Esophagus muscularis mucosa (tissue), 3 donors: ENCODE measurements at regions not wholly inside any gene's neighbourhood (a gene's known extent, or its start where the extent isn't known, plus 50 kb on each side); places are given as distances from the start of the nearest gene placed in this dataset.

ENCODE experiments used
- POLR2A ChIP-seq: fragments of 450-650 bp; IDR thresholded peaks from one replicate; pipeline ENCODE4 v1.6.1; 2017; ENCODE audit warnings: antibody characterized with exemption, moderate library complexity, mild to moderate bottlenecking, low read depth
- POLR2AphosphoS5 ChIP-seq, 2 donors: sonication (generic); formaldehyde crosslinking; IDR thresholded peaks; one replicate each; pipeline ENCODE4 v1.6.1; 2017; ENCODE audit warnings: antibody characterized with exemption in 2 of 2
- TF ChIP-seq, protein P1 (sequence below), 3 experiments: fragments of 200-600 bp in 2 of 3; fragments of 450-650 bp in 1 of 3; sonication (generic) in 2 of 3; IDR thresholded peaks; one replicate each; pipeline ENCODE4 v1.5.1; 2017 to 2019; ENCODE audit warnings: antibody characterized with exemption in 3 of 3, mild to moderate bottlenecking in 2 of 3, moderate library complexity in 1 of 3

DNA sequence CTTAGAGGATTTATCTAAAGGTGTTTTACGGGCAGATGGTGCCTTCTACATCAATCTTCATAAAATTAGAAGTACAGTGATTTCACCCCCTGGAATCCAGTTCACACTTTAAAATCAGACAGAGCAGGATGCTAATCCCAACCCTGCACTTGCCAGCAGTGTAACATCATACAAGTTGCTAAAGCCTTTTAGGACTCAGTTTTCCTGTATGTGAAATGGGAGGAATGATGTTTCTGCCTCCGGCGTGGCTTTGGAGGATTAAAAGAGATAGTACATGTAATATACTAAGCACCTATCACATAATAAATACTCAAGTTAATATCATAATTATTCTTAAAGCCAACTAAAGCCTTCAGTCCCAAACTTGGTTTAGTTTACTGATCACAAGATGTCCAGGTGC, 257.2 kb upstream of the THBS1 start:
- TF ChIP-seq, protein P1, sequence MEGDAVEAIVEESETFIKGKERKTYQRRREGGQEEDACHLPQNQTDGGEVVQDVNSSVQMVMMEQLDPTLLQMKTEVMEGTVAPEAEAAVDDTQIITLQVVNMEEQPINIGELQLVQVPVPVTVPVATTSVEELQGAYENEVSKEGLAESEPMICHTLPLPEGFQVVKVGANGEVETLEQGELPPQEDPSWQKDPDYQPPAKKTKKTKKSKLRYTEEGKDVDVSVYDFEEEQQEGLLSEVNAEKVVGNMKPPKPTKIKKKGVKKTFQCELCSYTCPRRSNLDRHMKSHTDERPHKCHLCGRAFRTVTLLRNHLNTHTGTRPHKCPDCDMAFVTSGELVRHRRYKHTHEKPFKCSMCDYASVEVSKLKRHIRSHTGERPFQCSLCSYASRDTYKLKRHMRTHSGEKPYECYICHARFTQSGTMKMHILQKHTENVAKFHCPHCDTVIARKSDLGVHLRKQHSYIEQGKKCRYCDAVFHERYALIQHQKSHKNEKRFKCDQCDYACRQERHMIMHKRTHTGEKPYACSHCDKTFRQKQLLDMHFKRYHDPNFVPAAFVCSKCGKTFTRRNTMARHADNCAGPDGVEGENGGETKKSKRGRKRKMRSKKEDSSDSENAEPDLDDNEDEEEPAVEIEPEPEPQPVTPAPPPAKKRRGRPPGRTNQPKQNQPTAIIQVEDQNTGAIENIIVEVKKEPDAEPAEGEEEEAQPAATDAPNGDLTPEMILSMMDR (IDR thresholded peaks at IDR 0.05) = no peak
- TF ChIP-seq POLR2A = no peak
- no peak for TF ChIP-seq POLR2AphosphoS5 (IDR thresholded peaks at IDR 0.05)
